CD1c-positive myeloid dendritic cell (primary cell): ENCODE measurements at regions not wholly inside any gene's neighbourhood (a gene's known extent, or its start where the extent isn't known, plus 50 kb on each side); places are given as distances from the start of the nearest gene placed in this dataset.
"Not testable (repeated sequence)": the region's sequence is repeated elsewhere in the genome, so short reads cannot be mapped to it uniquely, and the experiment has no call there.

Source experiments
- DNase-seq: peaks from one replicate; pipeline ENCODE4 v3.0.0-alpha.2; 2016; ENCODE audit errors: extremely low spot score

DNA sequence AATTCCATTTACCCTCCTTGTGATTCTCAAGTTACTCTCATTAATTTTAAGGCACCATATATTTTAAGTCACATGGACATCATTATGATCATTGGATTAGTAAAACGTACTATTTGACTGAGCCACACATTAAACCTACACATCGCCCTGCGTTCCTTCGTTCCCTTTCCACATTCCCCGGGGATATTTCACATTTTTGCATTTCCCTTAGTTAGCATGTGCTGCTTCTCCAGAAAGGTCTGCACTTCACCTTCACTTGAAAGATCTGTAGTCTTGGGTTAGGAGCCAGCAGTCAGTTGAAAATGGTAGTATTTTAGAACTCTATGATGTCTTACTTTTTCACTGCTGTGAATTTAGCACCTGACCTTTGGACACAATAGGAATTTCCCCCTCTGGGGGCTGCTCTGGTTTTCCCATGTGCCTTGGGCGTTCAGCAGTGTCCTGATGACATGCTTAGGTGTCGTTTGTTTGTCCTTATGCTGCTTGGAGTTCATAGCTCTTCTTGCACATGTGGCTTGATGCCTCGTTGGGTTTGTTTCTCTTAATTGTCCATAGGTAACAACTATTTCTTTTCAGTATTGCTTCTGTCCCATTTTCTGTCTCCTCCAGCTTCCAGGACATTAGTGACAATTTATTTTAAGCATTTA is 56.9 kb upstream of the NBPF20 start:
- not testable (repeated sequence) for DNase-seq

DNA sequence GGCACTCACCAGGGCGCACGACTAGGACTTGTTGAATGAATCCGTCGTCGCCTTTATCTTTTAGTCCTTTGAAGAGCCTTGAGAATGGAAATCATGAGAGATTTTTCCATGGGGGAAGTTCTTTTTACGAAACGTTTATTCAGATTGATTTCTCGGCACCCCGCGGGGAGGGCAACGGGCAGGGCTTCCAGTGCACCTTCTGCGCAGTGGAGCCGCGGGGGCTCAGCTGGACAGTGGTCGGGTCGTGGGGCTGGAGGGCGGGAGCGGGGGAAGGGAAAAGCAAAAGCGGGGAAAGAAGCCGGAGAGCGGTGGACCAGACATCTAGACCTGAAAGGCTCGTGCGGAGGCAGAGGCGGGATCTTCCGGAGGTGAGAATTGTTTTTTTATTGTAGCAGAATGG is 50.6 kb upstream of the NBPF20 start:
- not testable (repeated sequence) for DNase-seq

GRCh38 chr1:145475369-145475915 is 50.0 kb upstream of the NBPF20 start:
- not testable (repeated sequence) for DNase-seq
